Activated naive CD4-positive, alpha-beta T cell treated with anti-CD3 and anti-CD28 coated beads, Interleukin-2, amount 10 ng/mL, durations not matched to agents 7 days and 5 days (primary cell): ENCODE measurements at regions not wholly inside any gene's neighbourhood (a gene's known extent, or its start where the extent isn't known, plus 50 kb on each side); places are given as distances from the start of the nearest gene placed in this dataset.
A peak's percentile ranks its signal among the peaks of the same experiment; 100 is the strongest.

Source experiments
- CTCF ChIA-PET: fragments of 350-600 bp; sonication (Branson Sonifier 250); formaldehyde crosslinking; loops from one replicate; lab custom pipeline; 2021; ENCODE audit warnings: antibody characterized with exemption; lab: Charles Lee
- DNase-seq: peaks from one replicate; pipeline ENCODE4 v3.0.0-alpha.2; 2020
- H3K27ac Mint-ChIP-seq: one replicate; pipeline ENCODE4 v1.8.0; 2021; ENCODE audit warnings: mild to moderate bottlenecking, moderate library complexity, mixed read lengths
- H3K27me3 Mint-ChIP-seq: one replicate; pipeline ENCODE4 v1.8.0; 2021; ENCODE audit warnings: mild to moderate bottlenecking, mixed read lengths
- H3K36me3 Mint-ChIP-seq: one replicate; pipeline ENCODE4 v1.8.0; 2021; ENCODE audit warnings: mixed read lengths
- H3K4me1 Mint-ChIP-seq: one replicate; pipeline ENCODE4 v1.8.0; 2021; ENCODE audit warnings: mixed read lengths
- H3K4me3 Mint-ChIP-seq: one replicate; pipeline ENCODE4 v1.8.0; 2021; ENCODE audit warnings: mild to moderate bottlenecking, moderate library complexity, mixed read lengths
- H3K9me3 Mint-ChIP-seq: one replicate; pipeline ENCODE4 v1.8.0; 2021; ENCODE audit warnings: mixed read lengths

DNA sequence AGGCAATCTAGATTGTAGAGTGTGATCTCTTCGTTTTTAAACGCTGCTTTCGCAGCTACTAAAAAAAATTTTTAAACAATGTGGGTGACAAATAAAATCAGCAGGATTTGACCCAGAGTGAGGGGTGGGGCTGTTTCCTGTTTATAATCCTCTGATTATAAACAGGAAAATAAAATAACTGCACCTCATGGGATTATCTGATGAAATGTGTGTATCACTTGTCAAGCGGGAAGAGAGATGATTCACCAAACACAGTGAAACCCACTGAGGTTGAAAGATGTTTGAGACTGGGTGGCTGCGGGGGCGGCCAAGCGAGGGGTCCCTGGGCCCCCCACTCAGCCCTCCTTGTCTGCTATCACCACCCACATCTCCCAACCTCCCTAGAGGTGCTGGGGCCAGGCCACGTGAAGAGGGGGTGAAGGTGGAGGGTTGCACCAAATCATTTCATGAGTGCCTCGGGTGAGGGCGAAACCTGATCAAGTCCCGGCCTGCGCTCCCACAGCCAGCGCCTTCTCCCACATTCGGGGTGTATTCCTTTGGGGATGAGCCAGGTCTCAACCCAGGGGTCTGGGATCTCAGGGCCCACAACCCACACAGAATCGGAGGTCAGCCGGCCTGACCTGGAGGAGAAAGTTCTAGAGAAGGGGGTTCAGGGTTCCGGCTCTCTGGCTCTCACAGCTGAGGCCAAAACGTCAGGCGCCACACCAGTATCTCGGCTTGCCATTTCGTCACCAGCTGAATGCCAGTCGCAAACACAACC lies 212.5 kb downstream of the BMP7 start:
- H3K36me3 Mint-ChIP-seq, result no peaks in the 10 kb centered on the region
- no peak overlapping the region for H3K27ac Mint-ChIP-seq
- no peaks in the 10 kb centered on the region for H3K27me3 Mint-ChIP-seq
- DNase-seq, result no peak
- CTCF ChIA-PET, result no interaction called here
- H3K4me1 Mint-ChIP-seq, result peaks cover 1% of the 10 kb centered on the region
- no peak overlapping the region for H3K4me3 Mint-ChIP-seq
- H3K9me3 Mint-ChIP-seq, result no peaks in the 10 kb centered on the region

DNA sequence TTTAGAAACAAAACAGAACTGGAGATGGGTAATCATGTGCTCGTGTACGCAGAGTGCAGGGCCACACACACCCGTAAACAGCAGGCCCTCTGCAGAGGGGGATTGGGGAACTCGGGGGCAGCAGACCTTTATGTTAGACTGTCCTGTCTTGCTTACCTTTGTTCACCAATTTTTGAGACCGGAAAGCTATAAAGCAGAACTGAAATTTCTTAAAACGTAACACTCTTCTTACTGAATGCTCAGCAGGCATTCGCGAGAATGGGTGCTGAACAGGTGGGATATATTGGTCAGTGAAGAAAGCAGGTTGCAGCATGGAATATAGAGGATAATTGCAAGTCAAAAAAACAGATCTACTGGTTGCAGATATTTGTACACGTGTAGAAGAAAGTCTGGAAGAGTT lies 211.1 kb downstream of the BMP7 start:
- Mint-ChIP-seq H3K9me3 (no peaks in the 10 kb centered on the region), H3K4me3 (no peak overlapping the region), H3K36me3 (no peaks in the 10 kb centered on the region), H3K4me1 (peaks cover 3% of the 10 kb centered on the region), H3K27me3 (no peaks in the 10 kb centered on the region), H3K27ac (no peak overlapping the region)
- no peak for DNase-seq
- CTCF ChIA-PET, result no interaction called here

DNA sequence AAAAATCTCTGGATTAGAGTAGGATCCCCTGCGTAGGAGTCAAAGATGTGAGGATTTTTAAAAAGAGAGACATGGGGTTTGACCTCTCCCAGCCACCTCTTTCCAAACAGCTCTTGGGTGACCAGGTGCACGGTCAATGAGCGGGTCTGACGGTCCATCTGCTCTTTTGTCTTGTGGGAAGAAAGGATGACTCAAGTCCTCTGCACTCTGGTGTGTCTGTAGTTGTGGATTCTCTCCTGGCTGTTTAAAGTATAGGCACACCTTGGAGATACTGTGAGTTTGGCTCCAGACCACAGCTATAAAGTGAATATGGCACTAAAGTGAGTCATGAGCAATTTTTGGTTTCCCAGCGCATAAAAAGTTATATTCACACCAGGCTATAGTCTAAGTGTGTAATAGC lies 209.8 kb downstream of the BMP7 start:
- no peaks in the 10 kb centered on the region for H3K36me3 Mint-ChIP-seq
- no peak overlapping the region for H3K27ac Mint-ChIP-seq
- H3K4me1 Mint-ChIP-seq, result peaks cover 3% of the 10 kb centered on the region
- H3K4me3 Mint-ChIP-seq, result no peak overlapping the region
- no peak for DNase-seq
- CTCF ChIA-PET, result no interaction called here
- H3K9me3 Mint-ChIP-seq, result no peaks in the 10 kb centered on the region
- peaks cover 9% of the 10 kb centered on the region for H3K27me3 Mint-ChIP-seq

DNA sequence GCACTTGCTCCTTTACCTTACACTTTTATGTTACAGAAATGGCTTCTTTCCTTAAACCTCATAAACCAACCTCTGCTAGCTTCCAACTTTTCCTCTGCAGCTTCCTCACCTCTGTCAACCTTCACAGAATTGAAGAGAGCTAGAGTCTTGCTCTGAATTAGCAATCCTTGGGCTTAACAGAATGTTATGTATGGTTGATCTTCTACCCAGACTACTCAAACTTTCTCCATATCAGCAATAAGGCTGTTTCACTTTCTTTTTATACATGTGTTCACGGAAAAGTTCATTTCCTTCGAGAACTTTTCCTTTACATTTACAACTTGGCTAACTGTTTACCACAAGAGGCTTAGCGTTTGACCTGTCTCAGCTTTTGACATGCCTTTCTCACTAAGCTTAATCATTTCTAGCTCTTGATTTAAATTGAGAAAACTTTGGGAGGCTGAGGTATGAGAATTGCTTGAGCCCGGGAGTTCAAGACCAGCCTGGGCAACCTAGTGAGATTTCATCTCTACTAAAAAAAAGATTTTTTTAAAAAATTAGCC lies 207.3 kb downstream of the BMP7 start:
- H3K27ac Mint-ChIP-seq, result no peak overlapping the region
- H3K9me3 Mint-ChIP-seq, result no peaks in the 10 kb centered on the region
- H3K4me3 Mint-ChIP-seq, result no peak overlapping the region

DNA sequence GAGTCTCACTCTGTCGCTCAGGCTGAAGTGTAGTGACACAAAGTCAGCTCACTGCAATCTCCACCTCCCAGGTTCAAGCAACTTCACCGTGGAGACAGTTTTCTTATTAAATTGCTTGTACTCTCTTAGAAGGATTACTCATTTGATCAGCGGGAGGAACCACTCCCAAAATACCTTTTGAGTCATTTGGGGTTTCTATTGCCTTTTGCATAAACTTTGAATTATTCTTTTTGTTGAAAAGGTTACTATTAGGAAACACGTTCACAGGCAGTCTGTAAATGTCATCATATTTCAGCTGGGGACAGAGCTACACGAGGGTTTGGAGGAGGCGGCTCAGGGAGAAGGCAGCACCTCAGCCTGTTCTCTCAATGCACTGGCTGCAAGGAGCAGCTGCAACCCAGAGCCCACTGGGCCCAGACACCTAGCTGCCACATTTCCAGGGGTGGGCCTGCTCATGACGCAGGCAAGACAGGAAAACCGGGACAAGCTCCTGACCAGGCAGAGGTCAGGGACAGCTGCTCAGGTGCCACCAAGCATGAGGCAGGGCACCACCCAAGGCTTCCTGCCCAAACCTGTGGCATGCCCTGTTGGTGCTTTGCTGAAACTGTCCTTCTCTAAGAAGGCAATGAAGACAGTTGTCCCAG lies 205.9 kb downstream of the BMP7 start:
- H3K27ac Mint-ChIP-seq, result no peak overlapping the region
- no peak for DNase-seq
- H3K36me3 Mint-ChIP-seq, result no peaks in the 10 kb centered on the region
- H3K9me3 Mint-ChIP-seq, result no peaks in the 10 kb centered on the region
- H3K27me3 Mint-ChIP-seq, result peaks cover 38% of the 10 kb centered on the region
- CTCF ChIA-PET, result interaction anchor here (0.7 to 1.0 kb wide), 2 partner anchors 510 to 1308 kb away, joined by 3 to 4 read pairs; no protein-coding TSS in a partner anchor
- peaks cover 3% of the 10 kb centered on the region for H3K4me1 Mint-ChIP-seq
- H3K4me3 Mint-ChIP-seq, result no peak overlapping the region

More for the DNA sequence above, 207.3 kb downstream of the BMP7 start:
- CTCF ChIA-PET, result no interaction called here
- peaks cover 27% of the 10 kb centered on the region for H3K27me3 Mint-ChIP-seq
- peaks cover 3% of the 10 kb centered on the region for H3K4me1 Mint-ChIP-seq
- H3K36me3 Mint-ChIP-seq, result no peaks in the 10 kb centered on the region
- DNase-seq, result no peak

DNA sequence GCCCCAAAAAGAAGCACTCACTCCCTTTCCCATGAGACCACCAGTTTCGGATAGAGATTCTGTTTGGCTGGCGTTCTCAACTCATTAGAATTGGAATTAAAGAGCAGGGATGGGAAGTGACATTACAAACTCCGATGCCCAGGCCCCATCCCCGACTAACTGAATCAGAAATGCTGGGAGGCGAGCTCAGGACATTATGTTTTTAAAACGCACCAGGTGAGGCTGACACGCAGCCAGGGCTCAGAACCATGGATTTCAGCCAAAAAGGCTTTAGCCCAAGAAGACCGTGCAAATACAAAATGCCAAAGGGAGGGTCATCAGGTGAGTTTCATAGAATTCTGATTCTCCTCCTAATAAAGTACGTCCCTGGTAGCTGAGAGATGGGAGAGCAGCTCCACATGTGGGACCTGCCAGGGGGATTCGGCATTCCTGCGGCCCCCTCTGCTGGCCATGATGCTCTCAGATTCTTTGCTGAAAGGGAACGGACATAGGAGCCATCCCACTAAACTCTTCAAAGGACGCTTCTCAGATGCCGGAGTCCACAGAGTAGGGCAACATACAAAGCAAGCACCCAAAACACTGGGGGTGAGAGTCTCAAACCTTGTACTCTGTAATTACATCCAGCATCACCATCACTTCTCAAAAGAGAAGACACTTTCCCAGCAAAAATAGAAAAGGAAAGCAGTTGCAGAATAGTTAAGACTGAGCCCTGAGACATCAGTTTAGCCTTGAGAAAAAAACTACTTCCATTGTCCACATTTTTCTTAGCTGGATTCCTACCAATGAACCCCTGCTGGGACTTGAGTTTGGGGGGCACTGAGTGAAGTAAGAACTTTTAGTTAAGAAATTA lies 205.2 kb downstream of the BMP7 start:
- Mint-ChIP-seq H3K4me3 (no peak overlapping the region), H3K9me3 (no peaks in the 10 kb centered on the region)

DNA sequence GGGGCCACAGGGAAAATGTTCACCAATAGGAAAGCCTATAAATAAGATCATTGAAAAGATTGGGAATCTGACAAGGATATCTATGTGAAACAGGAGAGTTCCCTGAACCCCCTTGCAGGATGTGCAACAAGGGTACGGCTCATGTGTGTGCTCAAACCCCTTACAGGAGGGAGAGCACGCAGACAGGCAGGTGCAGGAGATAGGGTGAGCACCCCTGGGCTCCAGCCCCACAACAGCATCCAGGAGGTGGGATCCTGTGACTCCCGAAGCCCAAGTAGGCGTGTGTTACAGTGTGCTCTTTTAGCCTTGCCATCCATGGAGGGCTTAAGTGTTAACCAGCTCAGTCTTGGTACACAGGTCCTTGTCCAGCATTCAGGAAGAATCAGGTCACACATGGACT lies 204.2 kb downstream of the BMP7 start:
- Mint-ChIP-seq H3K27ac (no peak overlapping the region), H3K27me3 (peaks cover 53% of the 10 kb centered on the region), H3K4me1 (peaks cover 3% of the 10 kb centered on the region), H3K9me3 (no peaks in the 10 kb centered on the region), H3K4me3 (no peak overlapping the region), H3K36me3 (no peaks in the 10 kb centered on the region)
- CTCF ChIA-PET, result no interaction called here
- DNase-seq, result no peak

More for the DNA sequence above, 205.2 kb downstream of the BMP7 start:
- DNase-seq, result no peak
- Mint-ChIP-seq H3K36me3 (no peaks in the 10 kb centered on the region), H3K4me1 (peaks cover 3% of the 10 kb centered on the region), H3K27ac (no peak overlapping the region), H3K27me3 (peaks cover 44% of the 10 kb centered on the region)
- CTCF ChIA-PET, result interaction anchor here (0.7 to 1.0 kb wide), 2 partner anchors 511 to 1307 kb away, joined by 3 to 4 read pairs; no protein-coding TSS in a partner anchor

DNA sequence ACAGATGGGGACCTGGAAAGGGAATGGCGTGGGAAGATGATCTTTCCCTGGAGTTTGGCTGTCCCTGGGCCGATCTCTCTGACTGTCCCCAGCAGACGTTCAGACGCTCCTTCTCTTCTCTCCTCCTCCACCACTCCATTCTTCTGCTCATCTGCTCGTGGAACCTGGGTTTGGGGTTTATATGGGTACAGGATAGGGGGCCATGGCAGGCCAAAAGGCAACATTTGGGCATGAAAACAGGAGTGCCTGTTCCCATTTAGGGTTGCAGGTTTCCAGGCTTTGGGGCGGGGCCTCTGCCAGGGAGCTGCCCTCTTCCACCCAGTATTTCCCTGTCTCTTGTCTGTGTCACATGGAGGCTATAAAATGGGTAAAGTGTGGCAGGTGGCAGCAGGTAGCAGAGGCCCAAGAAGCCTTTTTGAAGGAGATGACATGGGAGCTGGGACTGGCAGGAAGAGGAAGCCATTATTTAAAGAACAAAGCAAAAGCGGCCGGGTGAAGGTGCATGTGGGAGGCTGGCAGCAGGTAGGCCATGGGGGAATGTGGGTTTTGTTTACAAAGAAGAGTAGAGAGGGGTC lies 203.7 kb downstream of the BMP7 start:
- Mint-ChIP-seq H3K27ac (no peak overlapping the region), H3K4me1 (peaks cover 3% of the 10 kb centered on the region), H3K27me3 (peaks cover 59% of the 10 kb centered on the region), H3K4me3 (no peak overlapping the region), H3K36me3 (no peaks in the 10 kb centered on the region), H3K9me3 (no peaks in the 10 kb centered on the region)
- peak; percentile 8 for DNase-seq
- CTCF ChIA-PET, result no interaction called here

DNA sequence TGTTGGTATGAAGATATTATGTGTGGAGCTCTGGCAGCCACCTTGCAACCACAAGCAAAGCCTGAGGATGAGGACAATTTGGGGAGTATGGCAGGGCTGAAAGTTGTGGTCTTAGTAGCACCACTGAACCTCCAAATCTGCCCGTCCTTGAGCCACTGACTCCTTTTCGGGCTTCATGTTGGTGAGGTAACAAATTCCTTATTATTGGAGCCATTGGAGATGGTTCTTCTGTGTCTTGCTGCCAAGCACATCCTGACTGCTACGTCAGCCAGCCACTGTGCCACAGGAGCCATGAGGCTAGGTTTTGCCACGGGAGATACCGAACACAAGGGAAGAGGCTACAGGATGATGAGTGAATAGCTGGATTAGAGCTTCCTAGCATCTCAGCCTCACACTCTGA lies 201.6 kb downstream of the BMP7 start:
- no peak for DNase-seq
- H3K27me3 Mint-ChIP-seq, result peaks cover 76% of the 10 kb centered on the region
- no peak overlapping the region for H3K27ac Mint-ChIP-seq
- no peaks in the 10 kb centered on the region for H3K4me1 Mint-ChIP-seq
- H3K36me3 Mint-ChIP-seq, result no peaks in the 10 kb centered on the region
- CTCF ChIA-PET, result no interaction called here
- H3K4me3 Mint-ChIP-seq, result no peak overlapping the region
- no peaks in the 10 kb centered on the region for H3K9me3 Mint-ChIP-seq

DNA sequence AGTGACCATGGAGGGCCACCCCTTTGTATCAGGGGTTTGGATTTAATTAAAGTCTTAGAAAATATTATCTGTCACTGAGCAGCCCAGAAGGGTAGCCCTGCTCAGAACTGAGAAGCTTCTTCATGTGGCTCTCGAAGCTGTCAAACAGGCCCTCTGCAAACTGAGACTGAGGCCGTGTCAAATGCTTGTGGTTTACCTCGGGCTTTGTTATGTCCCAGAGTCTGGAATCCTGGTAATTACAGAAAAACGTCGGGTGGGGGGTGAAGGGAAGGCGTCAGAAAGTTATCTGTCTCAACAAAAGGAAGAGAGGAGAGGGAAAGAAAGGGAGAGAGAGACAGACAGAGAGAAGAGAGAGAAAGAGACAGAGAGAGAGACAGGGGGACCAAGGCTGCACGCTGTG lies 200.8 kb downstream of the BMP7 start:
- no peaks in the 10 kb centered on the region for H3K4me1 Mint-ChIP-seq
- DNase-seq, result peak; percentile 1
- no peaks in the 10 kb centered on the region for H3K36me3 Mint-ChIP-seq
- no peak overlapping the region for H3K4me3 Mint-ChIP-seq
- CTCF ChIA-PET, result no interaction called here
- no peak overlapping the region for H3K27ac Mint-ChIP-seq
- peaks cover 82% of the 10 kb centered on the region for H3K27me3 Mint-ChIP-seq
- no peaks in the 10 kb centered on the region for H3K9me3 Mint-ChIP-seq

DNA sequence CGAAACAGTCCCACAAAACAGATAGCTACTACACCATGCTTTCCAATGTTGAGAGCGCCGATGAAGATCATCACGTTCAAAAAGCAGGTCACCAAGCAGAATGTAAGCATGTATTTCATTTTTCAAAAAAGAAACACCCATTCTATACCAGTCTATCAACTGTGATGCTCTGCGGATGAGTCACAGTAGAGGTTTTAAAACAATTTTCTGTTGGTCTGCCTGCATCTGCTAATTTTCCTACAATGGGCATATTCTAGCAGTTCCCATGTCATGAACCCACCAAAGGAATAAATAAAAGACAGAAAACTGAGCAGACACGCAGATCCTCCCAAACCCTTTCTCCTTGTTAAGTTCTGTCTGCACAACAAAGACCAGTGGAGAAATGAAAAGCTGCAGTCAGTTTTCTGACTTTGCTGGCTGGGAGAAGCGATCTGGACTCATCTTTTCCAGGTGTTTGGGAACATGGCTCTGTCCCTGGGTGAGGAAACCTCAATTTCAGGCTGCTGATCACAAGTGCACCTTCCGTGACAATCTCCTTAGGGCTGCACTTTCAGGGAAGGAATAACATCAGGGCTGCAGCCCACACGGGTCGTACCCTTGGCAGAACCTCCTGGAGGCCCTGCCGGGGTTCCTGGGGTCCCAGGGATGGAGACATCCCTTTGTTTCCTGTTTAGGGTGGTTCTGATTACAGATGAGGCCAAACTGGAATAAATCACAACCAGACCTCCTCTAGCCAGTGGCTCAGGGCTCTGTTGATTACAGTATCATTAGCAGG lies 200.1 kb downstream of the BMP7 start:
- no peaks in the 10 kb centered on the region for H3K9me3 Mint-ChIP-seq
- peaks cover 82% of the 10 kb centered on the region for H3K27me3 Mint-ChIP-seq
- peak; percentile 0 for DNase-seq
- no peaks in the 10 kb centered on the region for H3K36me3 Mint-ChIP-seq
- H3K4me1 Mint-ChIP-seq, result no peaks in the 10 kb centered on the region
- H3K27ac Mint-ChIP-seq, result no peak overlapping the region
- CTCF ChIA-PET, result no interaction called here
- H3K4me3 Mint-ChIP-seq, result no peak overlapping the region

DNA sequence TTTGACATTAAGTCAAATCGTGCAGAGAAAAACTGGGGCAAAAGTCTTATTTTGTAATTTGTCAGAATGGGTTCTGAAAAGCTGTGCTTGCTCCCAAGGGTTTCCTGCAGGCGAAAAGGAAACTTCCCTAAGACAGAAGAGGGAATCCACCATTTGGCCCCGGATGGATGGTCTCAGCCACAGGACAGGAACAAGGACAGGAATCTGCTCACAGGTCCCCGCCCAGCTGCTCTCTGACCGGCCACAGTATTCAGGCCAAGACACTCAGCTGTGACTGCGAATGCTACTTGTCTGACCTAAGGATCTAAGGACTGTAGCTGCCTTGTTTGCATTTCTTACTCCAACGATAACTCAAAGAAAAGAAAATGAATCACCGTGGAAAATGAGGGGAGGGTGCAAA lies 197.0 kb downstream of the BMP7 start:
- Mint-ChIP-seq H3K9me3 (no peaks in the 10 kb centered on the region), H3K4me3 (no peak overlapping the region), H3K27ac (no peak overlapping the region), H3K36me3 (no peaks in the 10 kb centered on the region), H3K4me1 (no peaks in the 10 kb centered on the region), H3K27me3 (peaks cover 87% of the 10 kb centered on the region)
- peak; percentile 8 for DNase-seq
- CTCF ChIA-PET, result no interaction called here

DNA sequence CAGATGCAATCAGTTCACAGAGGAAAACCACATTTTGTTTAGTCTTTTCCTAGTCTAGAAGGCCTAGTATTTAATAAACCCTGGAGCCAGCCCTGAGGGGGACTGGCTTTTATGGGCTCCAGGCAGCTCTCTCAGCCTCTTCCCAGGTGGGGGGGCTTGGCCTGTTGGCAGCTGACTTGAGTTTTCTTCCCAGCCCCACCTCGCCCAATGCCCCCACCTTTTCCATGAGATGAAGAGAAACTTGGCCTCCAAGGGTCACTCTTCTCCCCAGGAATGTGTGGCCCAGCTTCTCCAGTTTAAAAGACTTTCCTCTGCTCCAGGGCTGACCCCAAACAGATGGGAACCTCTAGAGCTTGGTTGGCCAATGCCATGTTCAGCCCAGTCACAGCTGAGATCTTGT lies 196.1 kb downstream of the BMP7 start:
- no peaks in the 10 kb centered on the region for H3K9me3 Mint-ChIP-seq
- DNase-seq, result no peak
- no peaks in the 10 kb centered on the region for H3K4me1 Mint-ChIP-seq
- H3K36me3 Mint-ChIP-seq, result no peaks in the 10 kb centered on the region
- CTCF ChIA-PET, result no interaction called here
- H3K27ac Mint-ChIP-seq, result no peak overlapping the region
- H3K27me3 Mint-ChIP-seq, result peaks cover 79% of the 10 kb centered on the region
- H3K4me3 Mint-ChIP-seq, result no peak overlapping the region
